BLaER1 treated with 17β-estradiol and CSF1 and Interleukin-3, amounts not matched to agents 10 nM and 100 nM (cell line): ENCODE measurements at regions not wholly inside any gene's neighbourhood (a gene's known extent, or its start where the extent isn't known, plus 50 kb on each side); places are given as distances from the start of the nearest gene placed in this dataset.
"Not testable (repeated sequence)": the region's sequence is repeated elsewhere in the genome, so short reads cannot be mapped to it uniquely, and the experiment has no call there.

ENCODE experiments used
- H3K27ac ChIP-seq, 11 experiments: shearing (Covaris generic); formaldehyde crosslinking; 2 replicates each; pipeline ENCODE4 v1.8.1; 2022
- H3K27me3 ChIP-seq, 11 experiments: shearing (Covaris generic); formaldehyde crosslinking; 2 replicates each; pipeline ENCODE4 v1.8.1; 2022
- H3K36me3 ChIP-seq, 11 experiments: shearing (Covaris generic); formaldehyde crosslinking; 2 replicates each; pipeline ENCODE4 v1.8.1; 2022
- H3K4me1 ChIP-seq, 10 experiments: shearing (Covaris generic); formaldehyde crosslinking; 2 replicates each; pipeline ENCODE4 v1.8.1; 2022
- H3K4me2 ChIP-seq, 11 experiments: shearing (Covaris generic); formaldehyde crosslinking; 2 replicates each; pipeline ENCODE4 v1.8.1; 2022
- H3K4me3 ChIP-seq, 10 experiments: shearing (Covaris generic); formaldehyde crosslinking; 2 replicates each; pipeline ENCODE4 v1.8.1; 2022
- H3K9ac ChIP-seq, 11 experiments: shearing (Covaris generic); formaldehyde crosslinking; 2 replicates each; pipeline ENCODE4 v1.8.1; 2022
- H3K9me3 ChIP-seq, 11 experiments: shearing (Covaris generic); formaldehyde crosslinking; replicated peaks in 1 of 11; 2 replicates each; pipeline ENCODE4 v1.8.1; 2022
- H4K20me1 ChIP-seq, 11 experiments: shearing (Covaris generic); formaldehyde crosslinking; 2 replicates each; pipeline ENCODE4 v1.8.1; 2022
- Cebpa-rat ChIP-seq, 11 experiments: shearing (Covaris generic); IDR thresholded peaks; 2 replicates each; pipeline ENCODE4 v1.8.1; 2022

- Histone ChIP-seq H4K20me1 (no peaks in the 10 kb centered on the region), H3K4me1 (peaks cover 12 to 20% (median 15%) of the 10 kb centered on the region in 10 experiments), H3K36me3 (no peaks in the 10 kb centered on the region), H3K27ac (no peak overlapping the region), H3K9ac (no peak overlapping the region), H3K4me2 (peak overlapping the region; percentile 47 to 82 (median 69)), H3K9me3 (peaks cover 7 to 33% (median 21%) of the 10 kb centered on the region in 11 experiments), H3K27me3 (no peaks in the 10 kb centered on the region), H3K4me3 (no peak overlapping the region)
- TF ChIP-seq Cebpa-rat (IDR thresholded peaks at IDR 0.05) = no peak
Observed at GRCh38 chr3:177410730-177411129, 213.4 kb upstream of the TBL1XR1 start.

- peak overlapping the region; percentile 47 to 82 (median 69) for H3K4me2 ChIP-seq
- H3K27me3 ChIP-seq = no peaks in the 10 kb centered on the region
- H3K4me3 ChIP-seq = no peak overlapping the region
- H3K27ac ChIP-seq = no peak overlapping the region
- peaks cover 7 to 33% (median 20%) of the 10 kb centered on the region in 11 experiments for H3K9me3 ChIP-seq
- no peak overlapping the region for H3K9ac ChIP-seq
- H4K20me1 ChIP-seq = no peaks in the 10 kb centered on the region
- no peaks in the 10 kb centered on the region for H3K36me3 ChIP-seq
- no peak for TF ChIP-seq Cebpa-rat (IDR thresholded peaks at IDR 0.05)
- H3K4me1 ChIP-seq = peaks cover 12 to 20% (median 15%) of the 10 kb centered on the region in 10 experiments
Observed at GRCh38 chr3:177411201-177411600, 213.9 kb upstream of the TBL1XR1 start.

- not testable (repeated sequence) for H3K4me2 ChIP-seq, H4K20me1 ChIP-seq, H3K27me3 ChIP-seq, H3K9ac ChIP-seq, H3K27ac ChIP-seq, H3K36me3 ChIP-seq, H3K4me3 ChIP-seq
- Histone ChIP-seq H3K4me1 (peaks cover 16 to 36% (median 27%) of the 10 kb centered on the region in 10 experiments), H3K9me3 (peaks cover 7 to 34% (median 20%) of the 10 kb centered on the region in 11 experiments)
Observed at GRCh38 chr3:177412677-177413170, 215.4 kb upstream of the TBL1XR1 start.

- H3K27me3 ChIP-seq = no peaks in the 10 kb centered on the region
- H3K9ac ChIP-seq = no peak overlapping the region
- H3K4me3 ChIP-seq = no peak overlapping the region
- no peaks in the 10 kb centered on the region for H3K36me3 ChIP-seq
- no peak for TF ChIP-seq Cebpa-rat (IDR thresholded peaks at IDR 0.05)
- H3K4me2 ChIP-seq = no peak overlapping the region
- H4K20me1 ChIP-seq = no peaks in the 10 kb centered on the region
- H3K9me3 ChIP-seq = peaks cover 7 to 34% (median 20%) of the 10 kb centered on the region in 11 experiments
- H3K4me1 ChIP-seq = peaks cover 16 to 48% (median 38%) of the 10 kb centered on the region in 10 experiments
- no peak overlapping the region for H3K27ac ChIP-seq
Observed at GRCh38 chr3:177414093-177414492, 216.8 kb upstream of the TBL1XR1 start.

- Histone ChIP-seq H3K4me2 (peak overlapping the region in 9 of 11 experiments; percentile 16 to 58 (median 44); a peak in 16 of 22 replicates), H3K9ac (no peak overlapping the region), H3K36me3 (no peaks in the 10 kb centered on the region), H3K27me3 (no peaks in the 10 kb centered on the region), H3K9me3 (peaks cover 7 to 34% (median 15%) of the 10 kb centered on the region in 11 experiments; a peak in 19 of 22 replicates), H3K4me1 (peaks cover 4 to 72% (median 53%) of the 10 kb centered on the region in 10 experiments), H4K20me1 (no peaks in the 10 kb centered on the region), H3K27ac (no peak overlapping the region), H3K4me3 (no peak overlapping the region)
- TF ChIP-seq Cebpa-rat (IDR thresholded peaks at IDR 0.05) = no peak
Observed at GRCh38 chr3:177418787-177419186, 221.5 kb upstream of the TBL1XR1 start.

GRCh38 chr3:177419904-177420601, 222.8 kb upstream of the TBL1XR1 start:
- Histone ChIP-seq H3K27ac (no peak overlapping the region), H3K9me3 (peaks cover 0 to 21% (median 4%) of the 10 kb centered on the region in 11 experiments; a peak in 10 of 22 replicates), H4K20me1 (no peaks in the 10 kb centered on the region), H3K9ac (no peak overlapping the region), H3K4me1 (peaks cover 17 to 85% (median 66%) of the 10 kb centered on the region in 10 experiments), H3K4me2 (peak overlapping the region in 1 of 11 experiments; percentile 9; a peak in 4 of 22 replicates), H3K4me3 (no peak overlapping the region), H3K27me3 (no peaks in the 10 kb centered on the region), H3K36me3 (no peaks in the 10 kb centered on the region)
- TF ChIP-seq Cebpa-rat (IDR thresholded peaks at IDR 0.05) = no peak

- no peak overlapping the region for H3K9ac ChIP-seq
- peaks cover 0 to 20% (median 6%) of the 10 kb centered on the region in 11 experiments; a peak in 11 of 22 replicates for H3K9me3 ChIP-seq
- no peak overlapping the region for H3K4me3 ChIP-seq
- peaks cover 20 to 85% (median 68%) of the 10 kb centered on the region in 10 experiments for H3K4me1 ChIP-seq
- peak overlapping the region in 6 of 11 experiments; percentile 4 to 43 (median 30); a peak in 9 of 22 replicates for H3K4me2 ChIP-seq
- no peaks in the 10 kb centered on the region for H3K36me3 ChIP-seq
- H3K27me3 ChIP-seq = no peaks in the 10 kb centered on the region
- TF ChIP-seq Cebpa-rat (IDR thresholded peaks at IDR 0.05) = no peak
- no peaks in the 10 kb centered on the region for H4K20me1 ChIP-seq
- no peak overlapping the region for H3K27ac ChIP-seq
Observed at GRCh38 chr3:177420651-177421480, 223.6 kb upstream of the TBL1XR1 start.

GRCh38 chr3:177421481-177421785, 224.2 kb upstream of the TBL1XR1 start:
- Histone ChIP-seq H3K36me3 (no peaks in the 10 kb centered on the region), H3K4me2 (peak overlapping the region in 6 of 11 experiments; percentile 4 to 43 (median 30); a peak in 9 of 22 replicates), H3K27me3 (no peaks in the 10 kb centered on the region), H3K4me1 (peaks cover 20 to 83% (median 67%) of the 10 kb centered on the region in 10 experiments), H3K4me3 (no peak overlapping the region), H3K9me3 (peaks cover 0 to 22% (median 9%) of the 10 kb centered on the region in 11 experiments; a peak in 12 of 22 replicates), H3K27ac (no peak overlapping the region), H4K20me1 (no peaks in the 10 kb centered on the region), H3K9ac (no peak overlapping the region)
- no peak for TF ChIP-seq Cebpa-rat (IDR thresholded peaks at IDR 0.05)

GRCh38 chr3:177424521-177424920, 227.2 kb upstream of the TBL1XR1 start:
- H3K4me3 ChIP-seq = no peak overlapping the region
- peak overlapping the region; percentile 23 to 67 (median 54) for H3K4me2 ChIP-seq

More at GRCh38 chr3:177424521-177424920, 227.2 kb upstream of the TBL1XR1 start:
- no peaks in the 10 kb centered on the region for H3K27me3 ChIP-seq
- TF ChIP-seq Cebpa-rat (IDR thresholded peaks at IDR 0.05) = no peak
- H3K9me3 ChIP-seq = peaks cover 0 to 42% (median 18%) of the 10 kb centered on the region in 11 experiments; a peak in 15 of 22 replicates
- H4K20me1 ChIP-seq = no peaks in the 10 kb centered on the region
- no peak overlapping the region; a peak in 1 of 22 replicates for H3K9ac ChIP-seq
- H3K36me3 ChIP-seq = no peaks in the 10 kb centered on the region
- peaks cover 35 to 53% (median 46%) of the 10 kb centered on the region in 10 experiments for H3K4me1 ChIP-seq
- peak overlapping the region in 2 of 11 experiments; percentile 6 to 10; a peak in 4 of 22 replicates for H3K27ac ChIP-seq
